ENCODE measurements at regions not wholly inside any gene's neighbourhood (a gene's known extent, or its start where the extent isn't known, plus 50 kb on each side); places are given as distances from the start of the nearest gene placed in this dataset.

DNA sequence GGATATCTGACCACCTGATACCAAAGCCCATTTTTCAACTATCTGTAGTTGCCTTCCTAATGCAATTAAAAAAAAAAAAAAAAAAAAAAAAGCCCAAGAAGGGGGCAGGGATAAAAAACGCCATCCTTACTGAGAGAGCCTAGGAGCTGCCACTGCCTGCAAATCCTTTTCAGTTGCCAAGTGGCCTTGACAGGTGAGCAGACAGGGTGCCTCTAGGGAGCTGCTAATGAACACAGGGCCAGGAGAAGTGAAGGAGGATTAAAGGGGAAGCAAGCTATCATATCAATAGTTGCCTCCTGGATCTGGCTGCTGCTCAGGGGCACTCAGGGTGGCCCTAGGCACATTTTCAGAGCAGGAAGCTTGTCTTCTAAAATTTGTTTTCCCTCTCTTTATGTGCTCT lies 547.4 kb downstream of the TLE1 start:
- ChIA-PET POLR2A (no interaction called here), CTCF (no interaction called here)

DNA sequence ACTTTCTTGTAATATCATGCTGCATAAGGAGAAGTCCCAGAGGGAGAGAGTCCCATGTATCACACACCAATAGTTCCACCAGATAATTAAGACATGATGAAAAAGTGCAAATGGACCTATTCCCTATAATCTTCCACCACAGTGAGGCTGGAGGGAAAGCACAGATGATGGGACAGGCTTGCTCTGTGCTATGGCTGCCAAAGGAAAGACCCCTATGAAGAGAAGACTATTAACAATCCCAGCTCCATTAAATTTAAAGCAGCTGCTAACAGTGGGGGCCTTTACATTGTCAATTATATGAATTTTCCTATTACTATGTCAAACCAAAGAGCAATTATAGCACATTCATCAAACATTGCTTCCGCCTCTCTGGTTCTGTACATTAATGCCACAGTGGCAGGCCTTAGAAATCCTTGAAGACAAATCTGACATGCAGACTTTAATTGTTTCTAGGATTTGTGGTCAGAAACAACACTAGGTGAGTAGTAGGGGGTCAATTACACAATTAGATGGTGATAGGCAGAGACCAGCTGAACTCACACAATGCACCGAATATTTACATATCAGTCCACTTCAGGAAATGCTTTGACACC lies 551.3 kb downstream of the TLE1 start:
- ChIA-PET CTCF (no interaction called here), POLR2A (no interaction called here)

- ChIA-PET POLR2A (no interaction called here), CTCF (no interaction called here)
Observed at GRCh38 chr9:81132796-81133195, 556.6 kb downstream of the TLE1 start.

GRCh38 chr9:81132318-81132717 lies 557.0 kb downstream of the TLE1 start:
- ChIA-PET POLR2A (no interaction called here), CTCF (no interaction called here)

- CTCF ChIA-PET: no interaction called here
- POLR2A ChIA-PET: no interaction called here
Observed at GRCh38 chr9:81128701-81129100, 560.6 kb downstream of the TLE1 start.

DNA sequence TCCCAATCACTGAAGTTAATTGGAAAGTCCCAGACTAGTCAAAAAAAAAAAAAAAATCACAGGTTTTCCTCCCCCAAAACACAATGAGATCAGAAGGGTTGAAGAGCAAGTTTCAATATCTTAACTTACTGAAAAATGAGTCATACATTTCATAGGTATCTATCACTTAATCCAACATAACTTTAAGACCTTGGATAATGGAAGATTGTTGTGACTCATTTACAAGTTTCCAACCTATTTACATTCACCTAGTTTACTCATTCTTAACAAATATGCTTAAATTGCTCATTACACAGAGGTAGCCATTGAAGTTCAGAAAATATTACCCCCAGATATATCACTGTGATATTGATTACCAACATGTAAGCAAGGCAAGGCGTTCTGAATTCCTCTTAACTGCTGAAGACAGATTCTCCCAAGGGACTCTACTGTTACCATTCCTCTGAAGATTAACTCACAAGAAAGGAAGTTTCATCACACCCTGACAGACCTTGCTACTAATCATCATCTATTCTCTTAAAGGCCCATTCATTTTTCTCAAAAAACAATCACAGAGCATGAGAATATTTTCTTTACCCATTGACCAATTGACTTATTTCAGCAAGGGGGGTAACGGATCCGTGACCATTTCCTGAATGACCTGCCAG lies 563.8 kb downstream of the TLE1 start:
- ChIA-PET POLR2A (no interaction called here), CTCF (no interaction called here)

DNA sequence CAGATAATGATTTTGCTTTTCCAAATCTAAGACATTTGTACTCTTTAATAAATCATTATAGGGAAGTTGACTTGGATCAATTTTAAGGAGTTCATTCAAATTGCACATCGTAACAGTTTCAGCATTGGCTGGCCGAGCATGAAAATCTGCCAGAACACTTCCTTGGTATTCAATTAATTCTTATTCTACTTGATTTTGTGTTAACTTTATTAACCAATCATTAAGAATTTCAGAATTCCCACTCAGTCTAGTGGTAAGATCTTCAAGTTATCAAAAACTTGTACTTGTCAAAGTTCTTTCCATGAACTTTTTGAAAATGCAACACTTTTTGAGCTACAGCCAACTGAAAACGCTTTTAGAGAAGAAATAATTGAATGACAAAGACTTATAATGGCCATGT lies 565.8 kb downstream of the TLE1 start:
- POLR2A ChIA-PET: no interaction called here
- CTCF ChIA-PET: no interaction called here

GRCh38 chr9:81122749-81123148 lies 566.6 kb downstream of the TLE1 start:
- POLR2A ChIA-PET: no interaction called here
- CTCF ChIA-PET: no interaction called here

- CTCF ChIA-PET: no interaction called here
Observed at GRCh38 chr9:81119591-81119990, 569.8 kb downstream of the TLE1 start.

GRCh38 chr9:81118416-81118815 lies 570.9 kb downstream of the TLE1 start:
- ChIA-PET CTCF (no interaction called here), POLR2A (no interaction called here)

More at GRCh38 chr9:81119591-81119990, 569.8 kb downstream of the TLE1 start:
- POLR2A ChIA-PET: no interaction called here

DNA sequence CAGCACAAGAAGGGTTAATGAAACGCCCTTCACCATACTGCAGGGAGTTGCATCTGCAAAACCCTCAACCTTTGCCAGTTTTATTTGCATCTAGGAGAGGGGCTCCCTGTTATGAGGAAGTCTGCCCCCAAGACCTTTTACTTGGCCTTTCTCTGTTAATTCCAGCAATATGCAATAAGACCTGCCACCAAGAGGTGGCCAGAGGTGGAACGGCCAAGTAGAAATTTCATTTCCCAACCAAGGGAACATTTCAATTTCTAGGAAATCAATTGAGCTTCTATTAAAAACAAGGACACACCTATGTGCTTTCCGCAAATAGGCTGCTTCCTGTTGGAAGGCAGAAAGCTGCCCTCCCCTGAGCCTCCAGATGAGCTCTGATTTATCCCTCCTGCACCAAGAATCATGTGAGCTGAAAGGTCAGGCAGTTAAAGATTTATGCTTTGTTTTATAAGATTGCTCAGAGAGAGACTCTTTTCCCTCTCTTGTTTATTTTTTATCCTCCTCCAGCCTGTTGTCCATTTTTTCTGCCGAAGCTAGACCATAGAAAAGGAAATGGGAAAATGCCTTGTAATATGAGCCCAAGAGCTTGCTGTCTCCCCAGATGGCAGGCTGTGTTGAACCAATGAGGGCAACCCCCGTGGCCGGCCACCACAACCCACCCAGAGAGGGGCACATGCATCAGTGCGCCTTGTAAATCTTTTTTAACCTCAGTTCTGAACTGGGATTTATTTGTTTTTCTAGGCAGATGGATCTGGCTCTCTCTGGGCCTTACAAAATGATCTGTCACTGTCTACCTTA lies 572.8 kb downstream of the TLE1 start:
- CTCF ChIA-PET: no interaction called here

DNA sequence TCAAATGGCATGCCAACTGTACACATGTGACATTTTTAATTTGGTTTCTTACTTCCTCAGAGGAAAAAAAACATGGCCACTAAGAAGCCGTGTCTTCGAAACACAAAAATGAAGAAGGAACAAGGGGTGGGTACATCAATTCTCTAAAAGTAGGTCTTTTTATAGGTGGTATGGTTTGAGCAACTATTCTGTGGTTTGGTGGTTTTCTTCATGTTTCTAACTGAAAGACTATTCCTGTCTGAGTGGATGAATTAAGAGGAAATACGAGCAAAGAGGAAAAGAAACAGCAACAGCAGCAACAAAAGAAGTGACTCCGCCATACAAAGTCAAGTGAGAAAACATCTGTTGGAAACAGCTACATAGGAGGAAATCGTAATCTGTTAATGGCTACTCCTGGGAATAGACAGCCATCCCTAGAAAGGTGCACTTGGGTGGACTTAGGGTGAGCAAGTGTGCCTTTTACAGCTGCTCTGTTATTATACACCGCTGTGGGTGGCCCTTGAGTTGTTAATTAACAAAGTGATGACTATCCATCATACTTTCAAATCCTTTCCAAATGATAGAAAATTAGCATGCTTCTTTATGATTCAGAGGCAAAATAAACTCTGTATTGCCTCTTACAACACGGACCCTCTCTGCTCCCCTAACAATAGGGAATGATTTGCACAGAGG lies 575.8 kb downstream of the TLE1 start:
- ChIA-PET CTCF (no interaction called here), POLR2A (no interaction called here)

More for the DNA sequence above, 572.8 kb downstream of the TLE1 start:
- POLR2A ChIA-PET: no interaction called here

GRCh38 chr9:81112627-81113452 lies 576.5 kb downstream of the TLE1 start:
- ChIA-PET POLR2A (no interaction called here), CTCF (no interaction called here)

DNA sequence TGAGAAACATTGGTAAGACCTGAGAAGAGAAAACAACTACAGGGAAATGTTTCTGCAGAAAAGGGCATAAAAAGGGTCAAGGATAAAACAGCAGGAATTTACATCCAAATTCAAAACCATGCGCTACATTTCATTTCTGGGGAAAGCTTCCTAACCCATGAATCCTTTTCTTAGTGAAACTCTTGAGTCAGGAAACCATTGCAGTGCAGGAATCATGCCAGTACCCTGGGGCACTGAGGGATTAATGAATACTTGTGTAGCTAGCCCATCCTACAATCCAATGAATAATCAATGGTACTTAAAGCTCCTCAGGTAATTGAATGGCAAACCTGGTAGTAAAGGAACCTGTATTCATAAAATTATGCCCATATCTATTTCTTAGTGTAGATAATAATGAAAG lies 580.5 kb downstream of the TLE1 start:
- ChIA-PET POLR2A (no interaction called here), CTCF (no interaction called here)

DNA sequence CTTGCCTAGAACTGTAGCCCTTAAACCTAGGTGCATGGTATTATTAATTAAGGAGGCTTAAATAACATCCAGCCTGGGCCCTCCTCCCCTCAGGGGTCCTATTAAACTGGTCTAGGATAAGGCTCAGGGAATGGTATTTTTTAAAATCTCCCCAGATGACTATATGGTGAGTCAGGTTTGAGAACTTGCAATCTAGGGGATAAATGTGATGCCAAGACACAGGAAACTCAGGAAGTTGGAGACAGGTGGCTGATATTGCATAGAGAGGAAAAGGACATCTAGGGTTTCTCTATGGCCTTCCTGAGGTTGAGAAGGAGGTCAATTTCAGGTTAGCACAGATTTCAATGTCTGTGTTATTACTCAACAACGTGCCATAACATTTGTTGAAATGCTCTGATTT lies 581.0 kb downstream of the TLE1 start:
- CTCF ChIA-PET: no interaction called here
- POLR2A ChIA-PET: no interaction called here

DNA sequence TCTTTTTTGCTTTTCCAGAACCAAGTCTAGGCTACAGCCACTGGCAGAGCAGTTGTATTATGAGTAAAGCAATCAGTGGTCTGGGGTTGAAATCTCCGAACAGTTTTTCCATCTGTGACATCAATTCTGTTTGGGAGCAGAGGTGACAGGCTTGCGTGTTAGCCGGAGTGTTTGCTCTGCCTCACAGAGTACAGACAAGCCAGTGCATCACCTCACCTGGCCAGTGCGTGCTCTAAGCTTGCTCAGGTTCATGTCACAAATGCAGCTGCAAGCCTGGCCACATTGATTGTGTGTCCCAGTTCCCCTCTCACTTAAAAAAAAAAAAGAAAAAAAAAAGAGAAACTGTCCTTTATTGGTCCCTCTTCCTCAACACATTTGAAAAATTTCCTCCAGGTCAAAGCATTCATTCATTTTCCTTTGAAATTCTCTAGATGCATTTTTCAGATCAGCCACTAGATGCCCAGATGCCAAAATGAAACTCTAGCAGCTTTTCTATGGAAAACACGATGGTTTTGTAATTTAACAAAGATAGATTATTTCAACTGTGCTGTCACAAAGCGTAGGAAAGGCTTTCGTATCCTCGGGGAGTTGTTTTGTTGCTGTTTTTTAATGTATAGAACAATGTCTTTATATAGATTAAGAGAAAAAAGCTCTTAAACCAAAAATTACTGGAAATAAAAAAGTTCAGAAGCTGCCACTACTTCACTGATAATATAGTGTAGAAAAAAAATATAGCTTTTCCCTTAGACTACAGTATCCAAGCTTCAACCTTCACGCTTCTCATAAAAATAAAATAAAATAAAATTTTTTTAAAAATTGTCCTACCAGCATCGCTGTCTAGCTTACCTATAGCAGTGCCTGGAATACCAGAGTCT lies 585.5 kb downstream of the TLE1 start:
- ChIA-PET CTCF (no interaction called here), POLR2A (no interaction called here)

DNA sequence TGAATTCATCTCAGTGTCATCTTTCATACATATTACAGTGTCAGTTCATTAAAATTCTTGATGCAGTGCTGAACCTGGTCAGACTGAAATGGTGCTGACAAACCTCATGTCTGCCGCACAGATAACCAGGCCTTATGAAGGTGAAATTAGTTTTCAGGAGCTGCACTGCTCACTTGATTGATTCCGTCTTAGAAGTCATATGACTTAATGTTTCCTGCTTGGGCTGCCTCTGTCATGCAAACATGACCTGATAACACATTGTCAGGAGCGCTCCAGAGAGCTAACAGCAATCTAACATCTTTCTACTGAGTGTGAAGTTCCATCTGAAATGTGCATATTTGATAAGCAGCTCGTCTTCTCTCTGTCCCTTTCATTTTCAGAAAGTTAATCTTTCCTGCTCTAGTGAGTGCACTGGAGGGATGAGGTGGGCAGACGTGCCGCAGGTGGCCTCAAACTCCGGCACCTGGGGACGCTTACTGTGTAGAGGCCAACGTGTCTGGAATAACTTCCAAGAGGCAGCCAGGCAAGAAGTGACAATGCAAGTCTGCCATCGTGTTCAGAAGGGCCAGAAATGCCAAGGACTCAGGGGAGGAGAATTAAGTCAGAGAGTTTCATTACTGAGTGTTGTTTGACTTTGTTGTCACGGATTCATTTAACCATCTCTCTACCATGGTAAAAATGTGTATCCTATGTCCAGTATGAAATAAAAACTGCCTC lies 592.1 kb downstream of the TLE1 start:
- ChIA-PET CTCF (no interaction called here), POLR2A (interaction anchor here (0.7 kb wide), 1 partner anchor 1022 kb away, joined by 7 read pairs; no protein-coding TSS in a partner anchor)

GRCh38 chr9:81096625-81097024 lies 592.7 kb downstream of the TLE1 start:
- CTCF ChIA-PET: no interaction called here
- POLR2A ChIA-PET: interaction anchor here (0.7 kb wide), 1 partner anchor 1022 kb away, joined by 7 read pairs; no protein-coding TSS in a partner anchor
